Astrocyte of the spinal cord (primary cell): ENCODE measurements at regions not wholly inside any gene's neighbourhood (a gene's known extent, or its start where the extent isn't known, plus 50 kb on each side); places are given as distances from the start of the nearest gene placed in this dataset.

ENCODE experiments used
- DNase-seq: peaks from one replicate; pipeline ENCODE4 v3.0.0; 2011; ENCODE audit warnings: low read depth, low spot score
- H3K4me3 ChIP-seq: 2 replicates; pipeline ENCODE4 v1.5.1; 2011; ENCODE audit warnings: low read depth, mild to moderate bottlenecking, low read length, moderate library complexity
- CTCF ChIP-seq: IDR thresholded peaks from 2 replicates; pipeline ENCODE4 v1.5.1; 2012; ENCODE audit warnings: low read depth, mild to moderate bottlenecking, low read length, inconsistent platforms
- in situ Hi-C: cut with HindIII; loops from 2 replicates; pipeline ENCODE4 v1.10.0; 2017; ENCODE audit warnings: low sequenced_read_pairs

DNA sequence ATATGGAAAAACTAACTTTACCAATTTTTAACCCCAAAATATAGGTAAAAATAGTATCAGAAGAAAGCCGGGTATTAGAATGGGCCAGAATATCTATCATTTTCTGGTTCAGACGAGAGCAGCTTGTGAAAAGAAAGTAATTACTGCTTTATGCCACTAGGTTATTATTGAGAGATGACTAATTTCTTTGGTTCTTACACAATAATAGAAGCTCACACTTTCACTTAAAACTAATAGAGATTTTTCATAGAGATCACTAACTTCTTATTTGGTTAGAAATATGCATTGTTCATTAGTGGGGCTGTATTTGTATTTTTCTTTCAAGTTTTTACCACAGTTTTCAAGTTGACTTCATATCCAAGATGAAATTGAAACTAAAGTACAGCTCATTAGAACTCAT, 1241.2 kb upstream of the FLRT2 start:
- no peak for TF ChIP-seq CTCF
- H3K4me3 ChIP-seq = no peak overlapping the region
- in situ Hi-C loops = no loop called here
- DNase-seq = no peak

DNA sequence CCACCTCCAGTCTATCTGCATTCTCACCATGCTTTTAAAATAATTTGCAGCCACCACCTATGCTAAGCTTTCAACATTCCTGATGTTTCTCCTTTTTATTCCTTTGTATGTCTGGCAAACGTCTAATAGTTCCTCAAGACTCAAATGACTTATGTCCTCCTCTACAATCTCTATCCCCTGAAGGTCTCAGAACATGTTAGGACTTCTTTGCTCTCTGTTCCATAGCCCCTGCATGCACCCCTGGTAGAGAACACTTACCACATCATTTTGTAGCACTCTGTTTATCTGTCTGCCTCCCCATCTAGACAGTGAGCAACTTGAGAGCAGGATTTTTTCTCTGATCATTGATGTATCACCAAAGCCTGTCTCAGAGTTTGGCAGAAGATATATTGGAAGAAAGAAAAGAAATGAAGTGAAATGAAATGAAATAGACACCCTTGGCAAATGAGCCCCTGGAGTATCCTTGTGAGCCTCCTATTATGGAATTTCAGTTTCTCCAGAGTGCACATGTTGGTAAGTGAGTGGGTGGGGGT, 1231.2 kb upstream of the FLRT2 start:
- in situ Hi-C loops = no loop called here

GRCh38 chr14:84303140-84303539, 1226.8 kb upstream of the FLRT2 start:
- no peak for TF ChIP-seq CTCF
- H3K4me3 ChIP-seq = no peak overlapping the region
- in situ Hi-C loops = no loop called here
- no peak for DNase-seq

More for the DNA sequence above, 1231.2 kb upstream of the FLRT2 start:
- DNase-seq = no peak
- no peak for TF ChIP-seq CTCF
- H3K4me3 ChIP-seq = no peak overlapping the region

DNA sequence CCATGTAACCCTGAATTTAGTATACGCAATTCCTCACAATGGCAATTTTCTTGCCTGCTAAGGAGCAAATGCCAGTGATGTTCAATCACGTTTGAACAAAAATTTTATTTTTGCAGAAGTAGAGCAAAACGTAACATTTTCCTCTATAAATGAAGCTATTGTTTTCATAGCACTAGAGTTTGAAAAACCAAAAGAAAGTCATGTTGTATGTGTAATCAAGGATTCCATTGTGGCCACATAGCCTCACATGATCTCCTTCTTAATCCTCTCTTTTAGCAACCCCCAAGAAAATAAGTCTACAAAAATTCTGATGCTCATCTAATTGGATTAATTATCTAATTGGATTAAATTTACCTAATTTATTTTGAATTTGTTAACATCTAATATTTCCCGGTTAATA, 1217.4 kb upstream of the FLRT2 start:
- DNase-seq = no peak
- no peak for TF ChIP-seq CTCF
- in situ Hi-C loops = no loop called here
- no peak overlapping the region for H3K4me3 ChIP-seq

DNA sequence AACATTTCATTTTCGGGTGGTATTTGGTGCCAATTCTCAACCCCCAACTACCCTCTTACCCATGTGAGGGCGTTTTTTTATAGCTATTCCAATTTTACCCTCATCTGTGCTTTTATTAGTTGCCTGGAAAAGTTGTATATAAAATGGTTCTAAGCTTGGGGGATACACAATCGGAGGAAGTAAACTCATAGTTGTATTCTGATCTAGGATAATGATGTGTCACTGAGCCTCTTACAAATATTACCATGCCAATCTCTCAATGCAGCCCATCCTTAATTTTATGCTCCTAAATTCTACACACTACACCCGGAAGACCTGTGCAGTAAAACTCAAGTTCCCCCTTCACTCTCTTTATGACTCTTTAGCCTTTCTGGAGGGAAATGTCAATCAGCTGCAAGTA, 1206.5 kb upstream of the FLRT2 start:
- H3K4me3 ChIP-seq = no peak overlapping the region
- DNase-seq = no peak
- no peak for TF ChIP-seq CTCF
- in situ Hi-C loops = no loop called here

- in situ Hi-C loops = no loop called here
- no peak for TF ChIP-seq CTCF
- H3K4me3 ChIP-seq = no peak overlapping the region
- no peak for DNase-seq
Measured at GRCh38 chr14:84323978-84324377, 1206.0 kb upstream of the FLRT2 start.

DNA sequence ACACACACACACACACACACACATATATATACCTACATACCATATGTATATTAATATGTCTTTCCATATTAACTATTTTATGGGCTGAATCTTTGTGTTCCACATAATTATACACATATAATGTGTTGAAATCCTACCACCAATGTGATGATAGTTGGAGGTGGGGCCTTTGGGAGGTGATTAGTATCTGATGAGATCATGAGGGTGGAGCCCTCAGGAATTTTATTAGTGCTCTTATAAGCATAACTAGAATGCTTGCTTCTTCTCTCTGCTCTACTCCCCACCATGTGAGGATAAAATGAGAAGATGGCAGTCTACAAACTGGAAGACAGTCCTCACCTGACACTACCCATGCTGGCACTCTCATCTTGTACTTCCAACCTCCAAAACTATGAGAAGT, 1193.5 kb upstream of the FLRT2 start:
- DNase-seq = no peak
- in situ Hi-C loops = no loop called here
- H3K4me3 ChIP-seq = no peak overlapping the region
- no peak for TF ChIP-seq CTCF
